ENCODE measurements at regions not wholly inside any gene's neighbourhood (a gene's known extent, or its start where the extent isn't known, plus 50 kb on each side); places are given as distances from the start of the nearest gene placed in this dataset.
"Not testable (repeated sequence)": the region's sequence is repeated elsewhere in the genome, so short reads cannot be mapped to it uniquely, and the experiment has no call there.

DNA sequence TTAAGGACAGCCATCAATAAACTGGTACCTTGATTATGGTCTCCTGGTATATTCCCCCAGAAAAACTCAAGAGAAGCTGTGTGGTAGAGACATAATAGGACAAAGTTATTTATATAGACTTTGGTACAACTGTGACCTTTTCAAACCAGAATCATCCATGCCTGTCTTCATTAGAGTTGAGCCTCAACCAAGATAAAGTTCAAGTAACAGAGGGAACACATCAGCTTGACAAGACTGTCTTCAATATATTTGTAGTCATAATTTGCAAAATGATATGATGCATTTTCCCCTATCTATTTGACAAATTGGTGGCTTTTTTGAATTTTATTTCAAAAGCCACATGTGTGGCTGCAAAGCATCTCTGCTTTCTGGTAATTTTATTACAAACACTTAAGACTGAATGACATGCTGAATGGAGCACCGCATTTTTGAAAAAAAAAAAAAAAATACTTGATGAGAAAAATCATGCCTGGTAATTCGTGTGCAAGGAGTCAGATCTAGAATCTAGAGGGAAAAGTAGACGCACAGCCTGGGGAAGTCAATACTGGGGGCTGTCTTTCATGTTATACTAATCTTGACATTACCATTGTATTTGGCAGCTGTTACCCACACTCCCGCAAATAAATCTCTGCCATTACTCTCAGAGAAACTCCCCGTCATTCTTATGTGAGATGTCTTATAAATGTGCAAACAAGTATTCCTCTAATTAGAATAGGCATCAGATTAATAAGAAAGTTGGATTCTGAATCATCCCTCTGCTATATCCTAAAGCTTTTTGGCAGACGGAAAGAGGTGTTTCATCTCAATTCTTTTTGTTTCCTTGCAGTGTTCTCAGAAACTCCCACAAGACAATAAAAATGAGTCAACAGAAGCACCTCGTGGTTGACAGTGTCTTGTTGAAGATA, 554.8 kb upstream of the CBLB start:
- no peak for DNase-seq

DNA sequence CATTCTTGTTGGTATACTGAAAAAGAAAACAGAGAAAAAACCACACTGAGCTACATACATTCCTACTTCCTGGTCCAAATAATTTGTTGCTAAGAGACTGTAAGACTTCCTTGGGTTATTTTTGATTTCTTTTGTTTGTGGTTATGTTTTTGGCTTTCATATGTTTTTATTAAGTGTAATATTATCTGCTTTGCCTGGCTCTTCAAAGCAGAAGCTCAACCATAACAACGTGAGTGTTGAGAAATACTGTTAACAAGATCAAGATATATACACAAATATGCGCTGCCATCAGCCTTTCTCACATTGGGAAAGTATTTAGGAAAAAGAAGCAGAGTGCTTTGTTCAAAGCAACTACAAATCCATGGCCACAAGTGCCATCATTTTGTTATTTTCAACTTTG, 556.2 kb upstream of the CBLB start:
- no peak for DNase-seq

DNA sequence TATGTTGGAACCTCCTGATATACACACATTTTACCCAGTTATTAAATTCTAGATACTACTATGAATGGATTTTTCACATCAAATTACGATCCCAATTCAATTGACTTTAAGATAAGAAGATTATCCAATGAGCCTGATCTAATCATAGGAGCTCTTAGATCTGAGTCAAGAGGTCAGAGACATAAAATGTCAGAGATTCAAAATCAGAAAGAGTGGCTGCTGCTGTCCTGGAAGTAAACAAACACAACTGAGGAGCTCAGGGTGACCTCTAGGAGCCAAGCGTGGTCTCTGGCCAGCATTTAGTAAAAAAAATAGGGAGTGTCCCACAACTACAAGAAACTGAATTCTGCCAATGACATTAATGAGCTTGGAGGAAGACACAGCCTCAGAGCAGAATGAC, 557.1 kb upstream of the CBLB start:
- DNase-seq: no peak

DNA sequence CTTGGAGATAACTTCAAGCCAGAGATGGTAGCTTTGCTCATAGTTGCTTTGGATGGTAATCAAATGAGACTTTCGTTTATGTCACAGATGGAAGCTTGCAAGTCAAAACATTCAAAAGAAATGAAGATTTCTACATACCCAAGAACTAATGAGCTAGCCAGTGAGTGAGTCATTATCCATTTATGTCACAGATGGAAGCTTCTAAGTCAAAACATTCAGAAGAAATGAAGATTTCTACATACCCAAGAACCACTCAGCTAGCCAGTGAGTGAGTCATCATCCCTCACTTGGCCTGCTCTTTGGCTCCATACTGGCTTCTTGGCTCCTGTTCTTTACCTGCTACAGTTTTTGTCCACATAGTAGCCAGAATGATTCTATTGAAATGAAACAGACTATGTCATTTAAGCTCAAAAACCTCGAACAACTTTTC, 559.8 kb upstream of the CBLB start:
- no peak for DNase-seq

DNA sequence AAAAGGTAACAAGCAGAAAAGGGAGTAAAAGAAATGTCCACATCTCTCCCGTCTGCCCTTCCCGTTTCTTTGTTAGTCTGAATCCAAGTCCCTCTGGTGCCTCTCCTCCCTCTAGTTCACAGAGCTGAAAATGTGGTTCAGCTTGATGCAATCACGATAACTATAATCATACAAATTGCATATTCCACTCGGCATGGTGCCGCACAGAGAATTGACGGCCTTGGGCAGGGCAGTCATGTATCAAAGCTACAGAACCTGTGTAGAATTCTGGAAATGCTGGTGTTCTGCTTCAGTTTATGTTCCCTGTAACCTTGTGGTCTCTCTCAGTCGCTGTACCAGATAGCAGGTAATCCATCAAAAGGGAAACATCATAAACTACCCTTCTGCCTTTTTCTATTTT, 562.9 kb upstream of the CBLB start:
- DNase-seq: no peak

DNA sequence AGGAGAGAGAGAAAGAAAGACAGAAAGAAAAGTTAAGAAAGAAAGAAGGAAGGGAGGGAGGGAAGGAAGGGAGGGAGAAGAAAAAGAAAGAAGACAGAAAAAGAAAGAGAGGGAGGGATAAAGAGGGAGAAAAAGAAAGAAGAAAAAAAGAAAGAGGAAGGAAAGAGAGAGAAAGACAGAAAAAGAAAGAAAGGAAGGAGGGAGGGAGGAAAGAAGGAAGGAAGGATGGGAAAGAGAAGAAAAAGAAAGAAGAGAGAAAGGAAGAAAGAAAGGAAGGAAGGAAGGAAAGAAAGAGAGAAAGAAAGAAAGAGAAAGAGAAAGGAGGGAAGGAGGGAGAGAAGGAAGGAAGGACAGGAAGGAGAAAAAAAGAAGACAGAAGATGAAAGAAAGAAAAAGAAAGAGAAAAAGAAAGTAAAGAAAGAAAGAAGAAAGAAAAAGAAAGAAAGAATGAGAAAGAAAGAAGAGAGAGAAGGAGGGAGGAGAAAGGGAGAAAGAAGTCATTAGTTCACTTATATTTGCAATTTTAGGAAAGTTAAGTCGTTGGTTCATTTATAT, 567.2 kb upstream of the CBLB start:
- DNase-seq: no peak

DNA sequence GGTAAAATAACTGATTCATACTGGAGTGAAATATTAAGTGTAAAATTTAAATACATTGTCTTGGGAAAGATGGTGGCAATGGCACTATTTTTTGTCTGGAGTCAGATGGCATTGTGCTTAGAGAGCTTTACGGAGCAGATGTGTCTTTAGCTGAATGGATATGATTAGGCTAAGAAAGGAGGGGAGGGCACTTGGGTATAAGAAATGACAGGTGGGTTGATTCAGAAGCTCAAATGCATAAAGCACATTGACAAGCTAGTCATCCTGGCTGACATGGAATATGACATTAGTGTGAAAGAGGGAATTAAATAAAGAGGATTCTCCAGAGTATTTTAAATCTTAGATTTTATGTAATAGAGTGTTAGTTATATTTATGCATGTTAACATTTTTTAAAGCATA, 570.1 kb upstream of the CBLB start:
- DNase-seq: no peak

DNA sequence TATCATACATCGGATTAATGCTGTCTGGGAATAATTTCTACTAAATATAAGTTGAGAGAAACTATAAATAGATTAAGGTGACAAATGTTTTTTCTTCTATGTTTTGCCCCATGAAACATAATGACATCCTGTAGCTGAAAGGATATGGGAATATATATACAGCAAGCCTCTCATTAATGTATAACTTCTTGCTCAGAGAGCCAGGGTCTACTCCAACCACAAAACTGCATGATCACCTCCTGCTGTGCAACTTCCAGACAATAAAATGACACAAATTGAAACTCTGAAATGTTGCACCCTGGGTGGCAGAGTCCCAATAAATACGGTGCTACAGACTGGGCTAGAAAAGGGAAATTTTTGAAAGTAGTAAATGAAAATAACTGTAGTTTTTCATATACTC, 571.9 kb upstream of the CBLB start:
- no peak for DNase-seq

DNA sequence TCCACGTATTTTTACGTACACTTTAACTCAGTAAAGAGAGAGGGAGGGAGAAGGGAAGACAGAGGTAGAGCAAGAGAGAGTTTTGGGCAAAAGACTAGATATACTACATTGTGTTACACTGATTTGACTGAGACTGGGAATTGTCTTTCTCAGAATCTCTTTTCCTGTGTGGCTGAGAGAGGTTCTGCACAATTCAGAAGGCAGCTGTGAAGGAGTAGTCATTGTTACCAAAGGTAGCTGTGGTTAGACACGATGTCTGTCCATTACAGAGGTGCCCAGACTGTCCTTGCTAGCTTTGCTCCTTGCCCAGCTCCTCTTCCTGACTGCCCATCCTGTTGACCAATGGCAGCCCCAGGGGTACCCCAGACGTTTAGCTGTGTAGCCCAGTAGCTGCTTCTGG, 577.5 kb upstream of the CBLB start:
- no peak for DNase-seq

DNA sequence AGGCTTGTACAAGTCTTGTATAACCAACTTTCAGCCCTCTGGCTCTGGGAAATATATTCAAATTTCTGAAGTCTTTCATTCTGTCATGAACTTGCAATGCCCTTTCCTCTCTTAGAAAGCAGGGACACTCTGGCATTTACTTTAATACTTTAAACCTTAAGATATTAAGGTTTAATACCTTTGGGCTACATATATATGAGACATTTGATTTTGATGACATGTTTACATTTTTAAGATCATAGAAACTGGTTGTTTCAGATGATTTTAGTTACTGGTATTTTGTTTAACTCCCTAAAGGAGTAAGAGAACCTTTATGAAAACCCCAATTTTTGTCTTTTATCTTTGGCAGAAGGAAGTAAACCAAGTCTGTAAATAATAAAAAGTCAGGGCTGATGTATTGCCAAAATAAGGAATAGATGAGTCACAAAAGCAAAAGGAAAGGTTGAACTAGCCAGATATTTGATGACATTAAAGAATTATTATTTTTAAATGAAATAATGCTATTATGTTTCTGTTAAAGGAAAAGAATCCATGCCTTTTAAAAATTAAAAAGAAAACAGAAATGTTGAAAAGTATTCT, 579.0 kb upstream of the CBLB start:
- DNase-seq: no peak

DNA sequence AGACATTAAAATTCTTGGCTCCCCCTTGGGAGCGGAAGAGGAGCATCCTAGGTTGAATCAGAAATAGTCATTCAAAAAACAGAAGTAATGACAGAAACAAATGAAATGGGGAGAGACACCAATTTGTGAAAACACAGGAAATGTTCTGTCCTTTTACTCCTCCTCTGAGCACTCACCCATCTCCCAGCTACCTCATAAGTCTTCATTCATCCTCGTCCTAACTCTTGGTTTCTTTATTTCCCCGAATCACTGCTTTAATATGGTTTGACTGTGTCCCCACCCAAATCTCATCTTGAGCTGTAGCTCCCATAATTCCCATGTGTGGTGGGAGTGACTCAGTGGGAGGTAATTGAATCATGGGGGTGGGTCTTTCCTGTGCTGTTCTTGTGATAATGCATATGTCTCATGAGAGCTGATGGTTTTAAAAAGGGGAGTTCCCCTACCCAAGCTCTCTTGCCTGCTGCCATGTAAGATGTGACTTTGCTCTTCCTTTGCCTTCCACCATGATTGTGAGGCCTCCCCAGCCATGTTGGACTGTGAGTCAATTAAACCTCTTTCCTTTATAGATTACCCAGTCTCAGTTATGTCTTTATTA, 579.7 kb upstream of the CBLB start:
- not testable (repeated sequence) for DNase-seq

DNA sequence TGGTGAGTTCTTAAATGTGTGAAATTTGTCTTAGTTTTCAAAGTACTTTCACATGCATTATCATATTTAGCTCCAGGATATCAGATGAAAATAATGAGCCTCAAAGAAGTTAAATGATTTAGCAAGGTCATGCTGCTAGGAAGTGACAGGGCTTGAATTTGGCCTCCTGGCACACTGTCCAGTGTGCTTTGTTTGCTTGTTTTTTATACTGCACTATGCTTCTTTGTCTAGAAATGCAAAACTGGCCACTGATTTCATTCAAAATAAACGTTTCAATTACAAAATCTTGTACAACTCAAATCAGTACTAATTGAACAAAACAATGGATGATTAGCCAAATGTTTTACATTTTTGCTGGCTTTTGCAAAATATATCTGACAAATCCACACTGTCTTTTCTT, 583.3 kb upstream of the CBLB start:
- DNase-seq: no peak

DNA sequence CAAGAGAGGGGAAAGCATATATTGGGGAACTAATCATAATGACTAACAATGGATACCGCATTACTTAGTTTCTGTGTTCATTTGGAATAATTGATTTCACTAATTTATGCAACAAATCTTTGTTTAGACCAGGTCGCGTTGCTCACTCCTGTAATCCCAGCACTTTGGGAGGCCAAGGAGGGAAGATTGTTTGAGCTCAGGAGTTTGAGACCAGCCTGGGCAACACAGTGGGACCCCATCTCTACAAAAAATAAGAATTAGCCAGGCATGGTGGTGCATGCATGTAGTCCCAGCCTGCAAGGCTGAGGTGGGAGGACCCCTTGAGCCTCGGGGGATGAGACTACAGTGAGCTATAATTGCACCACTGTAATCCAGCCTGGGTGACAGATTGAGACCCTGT, 585.7 kb upstream of the CBLB start:
- DNase-seq: no peak

DNA sequence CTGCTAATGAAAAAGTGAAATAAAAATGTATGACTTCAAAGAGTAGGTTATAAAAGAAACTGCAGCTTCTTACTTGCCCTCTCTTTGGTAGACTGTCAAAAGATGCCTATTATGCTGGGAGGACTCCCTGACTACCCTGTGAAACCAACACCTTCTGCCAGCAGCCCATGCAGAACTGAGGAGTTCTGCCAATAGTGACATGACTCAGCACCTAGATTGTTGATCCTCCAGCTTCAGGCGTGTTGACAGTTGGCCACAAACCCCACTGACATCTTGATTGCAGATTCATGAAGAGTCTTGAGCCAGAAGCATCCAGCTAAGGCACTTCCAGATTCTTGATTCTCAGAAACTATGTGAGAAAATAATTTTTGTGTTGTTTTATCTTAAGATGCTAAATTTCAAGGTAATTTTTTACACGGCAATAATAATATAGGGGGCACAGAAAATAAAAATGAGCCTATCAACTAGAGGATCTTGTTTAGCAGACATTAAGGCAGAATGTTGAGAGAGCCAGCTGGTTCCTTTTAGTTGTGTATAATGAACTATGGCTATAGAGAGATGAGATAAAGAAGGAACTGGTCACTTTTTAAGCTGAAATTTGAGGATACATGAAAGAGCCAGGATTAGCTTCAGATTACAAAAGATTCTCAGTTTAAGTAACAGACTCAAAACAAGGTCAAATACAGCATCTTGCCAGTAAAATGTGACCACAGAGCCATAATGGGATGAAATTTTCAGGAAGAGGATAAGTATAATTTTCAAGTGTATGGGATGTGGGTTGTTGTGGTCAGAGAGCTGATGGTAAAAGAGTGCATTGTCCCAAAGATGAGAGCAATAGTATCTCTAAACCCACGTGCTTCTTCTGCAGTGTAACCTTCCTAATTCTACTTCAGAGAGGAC, 588.7 kb upstream of the CBLB start:
- DNase-seq: no peak

DNA sequence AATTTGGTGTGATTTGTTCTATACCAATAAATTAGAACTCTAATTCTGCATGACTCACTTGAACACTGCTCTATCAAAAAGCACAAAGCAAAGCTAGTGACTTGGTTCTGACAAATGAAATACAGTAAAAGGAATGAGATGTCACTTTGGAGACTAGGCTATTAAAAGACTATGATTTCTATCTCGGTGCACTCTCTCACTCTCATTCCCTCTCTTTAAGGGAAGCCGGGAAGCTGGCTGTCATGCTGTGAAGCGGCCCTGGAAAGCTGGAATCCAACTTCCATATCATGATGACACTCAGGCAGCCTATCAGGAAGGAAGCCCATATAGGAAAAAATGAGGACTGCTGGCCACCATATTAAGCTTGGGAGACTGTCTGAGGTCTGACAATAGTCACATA, 590.1 kb upstream of the CBLB start:
- DNase-seq: no peak

DNA sequence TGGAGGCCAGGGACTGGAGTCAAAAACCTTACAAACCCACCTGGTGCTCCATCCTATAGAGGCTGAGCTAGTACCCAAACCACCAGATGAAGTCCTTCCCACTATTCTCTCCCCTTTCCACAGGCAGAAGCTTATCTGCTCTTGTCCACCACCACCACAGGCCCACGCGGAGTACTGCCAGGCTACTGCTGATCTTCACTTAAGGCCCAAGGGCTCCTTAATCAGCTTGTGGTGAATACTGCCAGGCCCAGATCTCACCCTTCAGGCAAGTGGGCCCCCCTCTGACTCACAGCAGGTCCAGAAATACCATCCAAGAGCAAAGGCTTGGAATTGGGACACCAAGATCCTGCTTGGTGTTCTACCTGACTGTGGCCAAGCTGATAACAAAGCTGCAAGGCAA, 598.1 kb upstream of the CBLB start:
- DNase-seq: no peak

DNA sequence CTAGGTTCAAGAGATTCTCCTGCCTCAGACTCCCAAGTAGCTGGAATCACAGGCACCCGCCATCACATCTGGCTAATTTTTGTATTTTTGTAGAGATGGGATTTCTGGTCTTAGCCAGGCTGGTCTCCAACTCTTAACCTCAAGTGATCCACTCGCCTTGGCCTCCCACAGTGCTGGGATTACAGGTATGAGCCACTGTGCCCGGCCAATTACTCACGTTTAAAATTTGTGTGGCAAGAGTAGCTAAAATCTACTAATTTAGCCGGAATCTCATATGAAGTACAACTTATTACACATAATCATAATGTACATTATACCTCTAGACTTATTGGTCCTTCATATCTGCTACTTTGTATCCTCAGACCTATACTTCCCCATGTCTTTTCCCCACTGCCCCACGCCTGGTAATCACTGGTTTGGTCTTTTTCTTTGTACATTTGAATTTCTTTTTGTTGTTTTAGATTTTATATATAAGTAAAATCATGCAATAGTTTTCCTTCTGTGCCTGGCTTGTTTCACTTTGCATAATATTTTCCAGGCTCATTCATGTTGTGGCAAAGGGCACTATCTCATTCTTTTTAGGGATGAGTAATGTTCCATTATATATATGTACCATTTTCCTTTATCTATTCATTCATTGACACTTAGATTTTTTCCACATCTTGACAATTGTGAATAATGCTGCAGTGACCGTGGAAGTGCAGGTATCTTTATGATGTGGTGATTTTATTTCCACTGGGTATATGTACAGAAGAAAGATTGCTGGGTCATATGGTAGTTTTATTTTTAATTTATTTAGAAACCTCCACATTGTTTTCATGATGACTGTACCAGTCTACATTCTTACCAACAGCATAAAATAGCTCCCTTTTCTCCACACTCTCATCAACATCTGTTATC, 605.0 kb upstream of the CBLB start:
- DNase-seq: no peak

DNA sequence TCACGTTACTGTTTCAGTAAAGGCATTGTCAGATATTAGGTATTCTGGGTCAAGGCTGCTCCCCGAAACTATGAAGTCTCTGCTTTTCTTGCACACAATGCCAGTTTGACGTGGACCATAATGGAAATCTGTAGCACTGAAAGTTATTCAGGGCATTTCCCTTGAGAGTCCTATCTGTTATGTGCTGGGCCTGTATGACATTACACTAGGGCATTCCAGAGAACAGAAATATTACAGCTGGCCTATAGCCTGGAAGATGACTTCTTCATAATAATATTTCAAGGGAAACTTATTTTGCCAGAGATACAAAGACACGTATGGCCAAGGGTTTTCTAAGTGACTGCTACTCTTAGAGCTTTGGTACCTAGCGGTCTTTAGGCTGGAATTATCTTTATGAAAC, 613.6 kb upstream of the CBLB start:
- DNase-seq: no peak

DNA sequence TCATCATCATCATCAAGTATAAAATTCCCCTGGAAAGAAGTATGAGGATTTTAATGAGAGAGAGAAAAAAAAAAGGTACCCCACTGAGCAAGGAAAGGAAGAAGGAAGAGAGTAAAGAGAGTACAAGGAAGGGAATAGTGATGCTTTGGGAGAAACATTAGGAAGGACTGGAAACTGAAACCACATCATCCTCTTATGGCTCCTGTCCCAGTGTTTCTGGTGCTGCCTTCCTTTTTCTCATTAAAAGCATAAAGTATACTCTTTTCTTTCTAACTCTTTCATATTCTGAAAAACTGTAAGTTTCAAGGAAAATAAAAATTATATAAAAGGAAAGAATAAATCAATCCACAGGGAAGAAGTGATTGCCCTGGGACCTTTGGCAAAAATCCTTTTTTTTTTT, 616.4 kb upstream of the CBLB start:
- DNase-seq: no peak

DNA sequence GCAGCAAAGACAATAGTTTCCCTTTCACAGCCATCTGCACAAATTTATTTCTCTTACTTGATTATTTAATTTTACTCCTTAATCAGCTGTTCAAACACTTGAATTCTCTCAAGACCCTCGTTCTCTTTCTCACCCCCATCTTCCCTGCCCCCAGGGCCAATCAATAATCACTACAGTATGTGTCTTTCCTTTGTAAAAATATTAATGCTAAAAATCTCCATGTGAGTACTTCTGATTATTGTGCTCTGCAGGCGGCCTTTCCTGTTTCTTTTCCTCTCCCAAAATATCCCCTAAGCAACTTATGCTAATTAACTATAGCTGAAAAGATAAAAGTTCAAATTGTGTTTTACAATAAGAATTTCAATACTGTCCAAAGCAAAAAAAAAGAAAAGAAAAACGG, 617.0 kb upstream of the CBLB start:
- no peak for DNase-seq

DNA sequence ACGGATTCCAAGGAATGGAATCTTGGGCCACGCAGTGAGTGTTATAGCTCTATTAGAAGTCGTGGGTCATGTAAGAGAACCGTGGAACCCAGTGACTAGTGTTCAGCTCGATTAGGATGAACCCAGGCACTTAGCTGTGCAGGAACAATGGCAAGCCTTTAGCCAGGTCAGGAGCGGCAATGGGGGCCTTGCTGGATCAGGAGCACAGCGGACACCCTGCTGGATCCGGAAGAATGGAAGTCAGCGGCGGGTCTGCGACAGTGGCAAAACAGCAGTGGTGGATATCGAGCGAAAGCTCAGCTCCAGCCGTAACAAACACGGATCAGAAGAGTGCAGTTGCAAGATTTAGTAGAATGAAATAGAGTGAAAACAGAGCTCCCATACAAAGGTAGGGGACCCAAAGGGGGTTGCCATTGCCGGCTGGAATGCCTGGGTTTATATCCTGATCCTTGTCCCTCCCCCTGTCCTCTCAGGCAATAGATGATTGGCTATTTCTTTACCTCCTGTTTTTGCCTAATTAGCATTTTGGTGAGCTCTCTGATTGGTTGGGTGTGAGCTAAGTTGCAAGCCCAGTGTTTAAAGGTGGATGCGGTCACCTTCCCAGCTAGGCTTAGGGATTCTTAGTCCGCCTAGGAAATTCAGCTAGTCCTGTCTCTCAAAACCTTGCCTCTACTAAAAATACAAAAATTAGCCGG, 618.3 kb upstream of the CBLB start:
- not testable (repeated sequence) for DNase-seq
